ENCODE measurements at regions not wholly inside any gene's neighbourhood (a gene's known extent, or its start where the extent isn't known, plus 50 kb on each side); places are given as distances from the start of the nearest gene placed in this dataset.

- TF ChIP-seq CTCF (IDR thresholded peaks at IDR 0.05), result no peak
- no peak for TF ChIP-seq REST (IDR thresholded peaks at IDR 0.05; ENCODE audit: insufficient read depth in 1 of 2, low read depth in 2 of 2, low read length in 1 of 2)
- no peak for TF ChIP-seq POLR2AphosphoS5 (IDR thresholded peaks at IDR 0.05; ENCODE audit: low read depth, low read length)
Observed at GRCh38 chr4:174402470-174403176, 118.9 kb downstream of the CEP44 start.

All from Panc1 (cell line).